ENCODE measurements at regions not wholly inside any gene's neighbourhood (a gene's known extent, or its start where the extent isn't known, plus 50 kb on each side); places are given as distances from the start of the nearest gene placed in this dataset.

GRCh38 chr11:45569776-45570175, 95.6 kb downstream of the CHST1 start:
- no peak for TF ChIP-seq POLR2AphosphoS5 (IDR thresholded peaks at IDR 0.05; ENCODE audit: low read depth, low read length)
- TF ChIP-seq SIN3A (IDR thresholded peaks at IDR 0.05; ENCODE audit: borderline replicate concordance, insufficient read depth, low read length): no peak
- no peak for TF ChIP-seq REST (IDR thresholded peaks at IDR 0.05; ENCODE audit: insufficient read depth in 1 of 2, low read depth in 2 of 2, low read length in 2 of 2)
- TF ChIP-seq TAF1 (IDR thresholded peaks at IDR 0.05; ENCODE audit: borderline replicate concordance, insufficient read depth, low read length): no peak
